ENCODE measurements at regions not wholly inside any gene's neighbourhood (a gene's known extent, or its start where the extent isn't known, plus 50 kb on each side); places are given as distances from the start of the nearest gene placed in this dataset.

- Histone ChIP-seq H2AFZ (ENCODE audit: low read length) (no peak overlapping the region), H3K4me1 (ENCODE audit: insufficient read depth, low read length) (peaks cover 11% of the 10 kb centered on the region; the same call in 1 of the 2 replicates), H3K4me3 (replicated peaks in 1 of 3; ENCODE audit: insufficient read depth in 1 of 3, low read depth in 2 of 3, low read length in 3 of 3) (no peak overlapping the region), H3K9ac (ENCODE audit: insufficient read depth, low read depth, low read length) (no peak overlapping the region), H3K27me3 (ENCODE audit: control insufficient read depth in 1 of 2, insufficient read depth in 2 of 2, low read length in 2 of 2) (no peaks in the 10 kb centered on the region), H3K79me2 (ENCODE audit: insufficient read depth, low read length) (no peaks in the 10 kb centered on the region), H3K9me3 (ENCODE audit: low read length) (no peaks in the 10 kb centered on the region), H4K20me1 (ENCODE audit: insufficient read depth, low read length) (no peaks in the 10 kb centered on the region), H3K27ac (ENCODE audit: extremely low read length, insufficient read depth, low read length) (no peak overlapping the region), H3K4me2 (ENCODE audit: low read depth, low read length) (no peak overlapping the region), H3K36me3 (replicated peaks in 1 of 2; ENCODE audit: control insufficient read depth in 1 of 2, insufficient read depth in 2 of 2, low read length in 2 of 2) (no peaks in the 10 kb centered on the region)
- 100% methylated on average over 2 of the region's 2 CpGs for WGBS (ENCODE audit: low lambda C conversion rate)
- in situ Hi-C loops (cut with HindIII; ENCODE audit: extremely low pct_ligation_motif_present, low pct_unique_long_range_greater_than_20kb), result no loop called here
- no TSS peak for BruUV-seq (replicated peaks)
- FAIRE-seq (no peak), ATAC-seq (no peak), DNase-seq (ENCODE audit: low spot score) (no peak)
- ChIA-PET CTCF (ENCODE audit: low intra/inter-chr PET ratio, low total read pairs) (no interaction called here), POLR2A (interaction anchor here (1.4 kb wide), 1 partner anchor 19 kb away, joined by 7 read pairs; no protein-coding TSS in a partner anchor)
- intact Hi-C loops (cut with micrococcal nuclease; ENCODE audit: unreplicated experiment), result no loop called here
- TF ChIP-seq ZKSCAN8 (CRISPR knock-in tag; IDR thresholded peaks at IDR 0.05; ENCODE audit: borderline replicate concordance), result no peak
- TF ChIP-seq REL (CRISPR knock-in tag; conservative IDR thresholded peaks at IDR 0.05), result no peak
- no peak for TF ChIP-seq PBX3 (CRISPR knock-in tag; IDR thresholded peaks at IDR 0.05; ENCODE audit: borderline replicate concordance)
- TF ChIP-seq MBD4 (IDR thresholded peaks at IDR 0.05; ENCODE audit: borderline replicate concordance, low read length), result no peak
- no peak for TF ChIP-seq CREBL2 (CRISPR knock-in tag; IDR thresholded peaks at IDR 0.05; ENCODE audit: borderline replicate concordance)
- no peak for TF ChIP-seq DNMT3B (CRISPR knock-in tag; conservative IDR thresholded peaks at IDR 0.05)
- TF ChIP-seq ZNF317 (CRISPR knock-in tag; IDR thresholded peaks at IDR 0.05), result no peak
- TF ChIP-seq SPEN (CRISPR knock-in tag; IDR thresholded peaks at IDR 0.05; ENCODE audit: low read depth), result no peak
- no peak for TF ChIP-seq PAWR (CRISPR knock-in tag; IDR thresholded peaks at IDR 0.05; ENCODE audit: borderline replicate concordance)
- no peak for TF ChIP-seq XRCC5 (optimal IDR thresholded peaks at IDR 0.05; ENCODE audit: low read length)
- no peak for TF ChIP-seq ZNF782 (CRISPR knock-in tag; IDR thresholded peaks at IDR 0.05; ENCODE audit: borderline replicate concordance)
- no peak for TF ChIP-seq ZBTB43 (CRISPR knock-in tag; conservative IDR thresholded peaks at IDR 0.05)
- TF ChIP-seq TARDBP (CRISPR knock-in tag; IDR thresholded peaks at IDR 0.05), result no peak
- TF ChIP-seq NR2C2 (CRISPR knock-in tag; IDR thresholded peaks at IDR 0.05; ENCODE audit: borderline replicate concordance), result no peak
- TF ChIP-seq STAT6 (CRISPR knock-in tag; IDR thresholded peaks at IDR 0.05; ENCODE audit: borderline replicate concordance), result no peak
- no peak for TF ChIP-seq ZNF549 (CRISPR knock-in tag; IDR thresholded peaks at IDR 0.05)
- no peak for TF ChIP-seq ZFP36L2 (CRISPR knock-in tag; IDR thresholded peaks at IDR 0.05)
- no peak for TF ChIP-seq MAX (IDR thresholded peaks at IDR 0.05)
Observed at GRCh38 chr4:74635490-74636123, 158.7 kb downstream of the BTC start.
